A673 (cell line): ENCODE measurements at regions not wholly inside any gene's neighbourhood (a gene's known extent, or its start where the extent isn't known, plus 50 kb on each side); places are given as distances from the start of the nearest gene placed in this dataset.

Experiments used
- BruUV-seq: library from RNA; stranded (reverse); fragments of 400-500 nt; replicated peaks from 2 replicates; lab custom pipeline; 2021; lab: Mats Ljungman, UMichigan
- CTCF ChIA-PET: fragments of 300-600 bp; sonication (Branson Sonifier 250); formaldehyde crosslinking; loops from one replicate; lab custom pipeline; 2022; ENCODE audit warnings: antibody characterized with exemption; lab: Charles Lee
- POLR2A ChIA-PET: fragments of 300-600 bp; sonication (Branson Sonifier 250); formaldehyde crosslinking; loops from one replicate; lab custom pipeline; 2022; ENCODE audit warnings: antibody characterized with exemption; ENCODE audit not compliant: low non-redundant PET; lab: Charles Lee
- DNase-seq: peaks from one replicate; pipeline ENCODE4 v3.0.0-alpha.2; 2015; ENCODE audit warnings: low spot score
- H3K27ac ChIP-seq: fragments of 200-600 bp; sonication (generic); 2 replicates; pipeline ENCODE4 v1.5.1; 2016; ENCODE audit warnings: mixed run types, low read depth, mild to moderate bottlenecking, mixed read lengths, antibody characterized with exemption, low read length; ENCODE audit not compliant: poor library complexity, severe bottlenecking
- H3K27me3 ChIP-seq: fragments of 200-600 bp; sonication (generic); replicated peaks from 2 replicates; pipeline ENCODE4 v1.6.1; 2017; ENCODE audit warnings: mixed run types, low read depth, mild to moderate bottlenecking, mixed read lengths, antibody characterized with exemption, low read length; ENCODE audit not compliant: insufficient read depth, poor library complexity
- H3K36me3 ChIP-seq: fragments of 200-600 bp; sonication (generic); 2 replicates; pipeline ENCODE4 v1.6.1; 2016; ENCODE audit warnings: mixed run types, mild to moderate bottlenecking, mixed read lengths, antibody characterized with exemption, low read length; ENCODE audit not compliant: insufficient read depth, poor library complexity, severe bottlenecking
- H3K4me1 ChIP-seq: fragments of 200-600 bp; sonication (generic); 2 replicates; pipeline ENCODE4 v1.6.1; 2017; ENCODE audit warnings: mixed run types, mild to moderate bottlenecking, mixed read lengths, antibody characterized with exemption, low read length; ENCODE audit not compliant: insufficient read depth, poor library complexity, severe bottlenecking
- H3K4me3 ChIP-seq: fragments of 200-600 bp; sonication (generic); 2 replicates; pipeline ENCODE4 v1.5.1; 2016; ENCODE audit warnings: low read depth, mixed run types, mild to moderate bottlenecking, mixed read lengths, low read length; ENCODE audit not compliant: poor library complexity, severe bottlenecking
- H3K9me3 ChIP-seq: fragments of 200-600 bp; sonication (generic); 2 replicates; pipeline ENCODE4 v1.6.1; 2016; ENCODE audit warnings: mixed run types, low read depth, mild to moderate bottlenecking, mixed read lengths, antibody characterized with exemption, low read length; ENCODE audit not compliant: poor library complexity, severe bottlenecking
- CTCF ChIP-seq: fragments of 300-800, 200-600 bp; sonication (generic); conservative IDR thresholded peaks from 2 replicates; pipeline ENCODE4 v1.5.1; 2017; ENCODE audit warnings: low read depth, mild to moderate bottlenecking, antibody characterized with exemption, low read length, moderate library complexity, mixed read lengths
- EZH2 ChIP-seq: fragments of 200-600 bp; sonication (generic); IDR thresholded peaks from 2 replicates; pipeline ENCODE4 v1.6.1; 2017; ENCODE audit warnings: borderline replicate concordance, low read depth, mild to moderate bottlenecking, mixed read lengths, antibody characterized with exemption, low read length; ENCODE audit not compliant: poor library complexity, severe bottlenecking
- intact Hi-C: fragments of 100-400 bp; cut with micrococcal nuclease; formaldehyde crosslinking; loops from one replicate; pipeline ENCODE4 v1.10.0; 2022; ENCODE audit not compliant: unreplicated experiment

GRCh38 chr4:156242390-156242789 lies 288.7 kb upstream of the CTSO start:
- no TSS peak for BruUV-seq
- intact Hi-C loops: no loop called here

GRCh38 chr4:156241896-156242295 lies 288.2 kb upstream of the CTSO start:
- Histone ChIP-seq H3K27me3 (no peaks in the 10 kb centered on the region), H3K36me3 (no peaks in the 10 kb centered on the region), H3K27ac (no peak overlapping the region), H3K4me3 (no peak overlapping the region), H3K4me1 (no peaks in the 10 kb centered on the region), H3K9me3 (no peaks in the 10 kb centered on the region)
- TF ChIP-seq EZH2: no peak
- no peak for TF ChIP-seq CTCF
- no peak for DNase-seq
- POLR2A ChIA-PET: no interaction called here
- CTCF ChIA-PET: no interaction called here
- BruUV-seq: no TSS peak
- intact Hi-C loops: no loop called here

More at GRCh38 chr4:156242390-156242789, 288.7 kb upstream of the CTSO start:
- POLR2A ChIA-PET: no interaction called here
- H3K36me3 ChIP-seq: no peaks in the 10 kb centered on the region
- H3K27ac ChIP-seq: no peak overlapping the region
- DNase-seq: no peak
- H3K9me3 ChIP-seq: no peaks in the 10 kb centered on the region
- CTCF ChIA-PET: no interaction called here
- no peaks in the 10 kb centered on the region for H3K4me1 ChIP-seq
- no peaks in the 10 kb centered on the region for H3K27me3 ChIP-seq
- no peak for TF ChIP-seq EZH2
- TF ChIP-seq CTCF: no peak
- H3K4me3 ChIP-seq: no peak overlapping the region

- H3K27me3 ChIP-seq: no peaks in the 10 kb centered on the region
- BruUV-seq: no TSS peak
- H3K9me3 ChIP-seq: no peaks in the 10 kb centered on the region
- TF ChIP-seq CTCF (no peak), EZH2 (no peak)
- H3K4me1 ChIP-seq: peaks cover 3% of the 10 kb centered on the region
- H3K27ac ChIP-seq: no peak overlapping the region
- ChIA-PET CTCF (no interaction called here), POLR2A (no interaction called here)
- H3K4me3 ChIP-seq: no peak overlapping the region
- intact Hi-C loops: no loop called here
- H3K36me3 ChIP-seq: no peaks in the 10 kb centered on the region
- DNase-seq: no peak
These were observed 284.5 kb upstream of the CTSO start for GRCh38 chr4:156238171-156238570.
